GM12878 (cell line): ENCODE measurements at regions not wholly inside any gene's neighbourhood (a gene's known extent, or its start where the extent isn't known, plus 50 kb on each side); places are given as distances from the start of the nearest gene placed in this dataset.

Experiments
- ATAC-seq: fragments of 200-7000 bp; cut with Tn5 transposase; 3 replicates; pipeline ENCODE4 v1.9.1; 2020; ENCODE audit warnings: mild to moderate bottlenecking, moderate library complexity
- BruUV-seq: library from RNA; stranded (reverse); fragments of 400-500 nt; replicated peaks from 2 replicates; lab custom pipeline; 2021; lab: Mats Ljungman, UMichigan
- CTCF ChIA-PET: fragments of 300-600 bp; sonication (Branson Sonifier 250); formaldehyde crosslinking; extraction: SDS; loops from one replicate; lab custom pipeline; 2021; ENCODE audit warnings: inconsistent platforms; lab: Yijun Ruan, JAX
- POLR2A ChIA-PET: fragments of 350-600 bp; formaldehyde crosslinking; extraction: SDS; loops from one replicate; lab custom pipeline; 2021; ENCODE audit warnings: inconsistent platforms; lab: Charles Lee
- RAD21 ChIA-PET: fragments of 300-600 bp; sonication (Branson Sonifier 250); formaldehyde crosslinking; loops from one replicate; lab custom pipeline; 2023; ENCODE audit warnings: antibody characterized with exemption; ENCODE audit not compliant: unreplicated experiment; lab: Charles Lee
- SMC1A ChIA-PET: fragments of 300-600 bp; sonication (Branson Sonifier 250); formaldehyde crosslinking; loops from one replicate; lab custom pipeline; 2023; ENCODE audit not compliant: unreplicated experiment, uncharacterized antibody; lab: Charles Lee
- DNase-seq: peaks from one replicate; pipeline ENCODE4 v3.0.0-alpha.2; 2011; ENCODE audit warnings: low read depth, low spot score
- FAIRE-seq: peaks from 3 replicates; lab custom pipeline; 2011; peaks lifted over from hg19 to GRCh38; lab: Jason Lieb, UNC
- H2AFZ ChIP-seq: 2 replicates; pipeline ENCODE4 v1.6.0; 2011; ENCODE audit warnings: low read depth, low read length, control low read depth; ENCODE audit not compliant: control insufficient read depth
- H3K27ac ChIP-seq: 2 replicates; pipeline ENCODE4 v1.5.1; 2011; ENCODE audit warnings: control low read depth; ENCODE audit not compliant: control insufficient read depth, insufficient read depth
- H3K27me3 ChIP-seq, 2 experiments: replicated peaks in 1 of 2; 2 replicates each; pipeline versions ENCODE4 v1.6.0 to v1.6.1; 2011; ENCODE audit warnings: low read length in 1 of 2; ENCODE audit not compliant: control insufficient read depth in 2 of 2, insufficient read depth in 2 of 2
- H3K36me3 ChIP-seq, 2 experiments: 2 replicates each; pipeline ENCODE4 v1.5.1; 2011; ENCODE audit warnings: low read length in 1 of 2; ENCODE audit not compliant: control insufficient read depth in 2 of 2, insufficient read depth in 2 of 2
- H3K4me1 ChIP-seq: 2 replicates; pipeline ENCODE4 v1.6.1; 2011; ENCODE audit warnings: mild to moderate bottlenecking, low read length, moderate library complexity, mixed read lengths; ENCODE audit not compliant: control insufficient read depth, insufficient read depth
- H3K4me2 ChIP-seq: 2 replicates; pipeline ENCODE4 v1.6.0; 2011; ENCODE audit warnings: control low read depth; ENCODE audit not compliant: control insufficient read depth, insufficient read depth
- H3K4me3 ChIP-seq: fragments of 200-600 bp; sonication (generic); 2 replicates; pipeline ENCODE4 v1.5.1; 2016
- H3K79me2 ChIP-seq: 2 replicates; pipeline ENCODE4 v1.6.0; 2011; ENCODE audit warnings: low read length; ENCODE audit not compliant: control insufficient read depth, insufficient read depth
- H3K9ac ChIP-seq: 2 replicates; pipeline ENCODE4 v1.8.0; 2011; ENCODE audit warnings: low read length, control low read depth, mixed read lengths; ENCODE audit not compliant: control insufficient read depth, insufficient read depth
- H3K9me3 ChIP-seq: replicated peaks from 3 replicates; pipeline ENCODE4 v1.5.1; 2011; ENCODE audit warnings: mild to moderate bottlenecking, low read length; ENCODE audit not compliant: control insufficient read depth, insufficient read depth
- H4K20me1 ChIP-seq: 2 replicates; pipeline ENCODE4 v1.6.0; 2011; ENCODE audit not compliant: control insufficient read depth, insufficient read depth
- ASH2L ChIP-seq: fragments of 300-600, 200-600 bp; sonication (generic); IDR thresholded peaks from 2 replicates; pipeline ENCODE4 v1.6.1; 2017; ENCODE audit warnings: low read depth, mild to moderate bottlenecking, borderline replicate concordance
- BCL11A ChIP-seq: IDR thresholded peaks from 2 replicates; pipeline ENCODE4 v1.6.1; 2011; ENCODE audit warnings: low read depth, low read length
- ESRRA ChIP-seq: IDR thresholded peaks from 2 replicates; pipeline ENCODE4 v1.6.1; 2012; ENCODE audit warnings: mild to moderate bottlenecking, low read length, improper control_type of control experiment
- GATAD2B ChIP-seq: fragments of 450-650 bp; conservative IDR thresholded peaks from 2 replicates; pipeline ENCODE4 v1.6.1; 2017; ENCODE audit warnings: low read depth, mild to moderate bottlenecking, moderate library complexity
- KLF5 ChIP-seq: fragments of 450-650 bp; IDR thresholded peaks from 2 replicates; pipeline ENCODE4 v1.6.1; 2014; ENCODE audit warnings: mild to moderate bottlenecking; ENCODE audit not compliant: partially characterized antibody
- NFYB ChIP-seq: IDR thresholded peaks from 2 replicates; pipeline ENCODE4 v1.6.1; 2011; ENCODE audit warnings: low read depth, mild to moderate bottlenecking, low read length, improper control_type of control experiment, moderate library complexity; ENCODE audit not compliant: insufficient read depth
- POLR2A ChIP-seq: IDR thresholded peaks from 2 replicates; pipeline ENCODE4 v1.6.1; 2011; ENCODE audit warnings: low read depth, mild to moderate bottlenecking, low read length
- POLR2AphosphoS2 ChIP-seq: IDR thresholded peaks from 2 replicates; pipeline ENCODE4 v1.6.1; 2011; ENCODE audit warnings: low read depth, mild to moderate bottlenecking, low read length, improper control_type of control experiment, moderate library complexity
- POLR2AphosphoS5 ChIP-seq: IDR thresholded peaks from 2 replicates; pipeline ENCODE4 v1.6.1; 2011; ENCODE audit warnings: mild to moderate bottlenecking, low read length, inconsistent platforms
- SPI1 ChIP-seq: IDR thresholded peaks from 2 replicates; pipeline ENCODE4 v1.6.1; 2011; ENCODE audit warnings: low read depth, mild to moderate bottlenecking, low read length, moderate library complexity, borderline replicate concordance; ENCODE audit not compliant: insufficient read depth
- SUZ12 ChIP-seq: fragments of 200-600 bp; sonication (generic); IDR thresholded peaks from one replicate; pipeline ENCODE4 v1.6.1; 2018; ENCODE audit warnings: antibody characterized with exemption, mild to moderate bottlenecking; ENCODE audit not compliant: unreplicated experiment
- YBX1 ChIP-seq: fragments of 450-650 bp; IDR thresholded peaks from 2 replicates; pipeline ENCODE4 v1.6.1; 2016; ENCODE audit warnings: antibody characterized with exemption
- ZZZ3 ChIP-seq: IDR thresholded peaks from 2 replicates; pipeline ENCODE4 v1.6.1; 2011; ENCODE audit warnings: low read depth; ENCODE audit not compliant: control insufficient read depth, insufficient read length
- WGBS: methylation state at CpG from one replicate; pipeline ENCODE4 v1.1.6; 2016; ENCODE audit warnings: low lambda C conversion rate; ENCODE audit not compliant: insufficient replicate concordance, insufficient coverage; ENCODE audit errors: missing lambda C conversion rate; 5-methylcytosine and 5-hydroxymethylcytosine counted together
- in situ Hi-C: fragments of 300-500 bp; cut with MboI; formaldehyde crosslinking; loops from 9 replicates; pipeline ENCODE4 v1.14.3; 2018; ENCODE audit warnings: mixed read lengths
- intact Hi-C: fragments of 100-400 bp; cut with micrococcal nuclease; formaldehyde crosslinking; loops from one replicate; pipeline ENCODE4 v1.14.2; 2022; ENCODE audit not compliant: unreplicated experiment
- TF ChIP-seq, protein P1 (sequence below): IDR thresholded peaks from 2 replicates; pipeline ENCODE4 v1.6.1; 2012; ENCODE audit warnings: low read depth, low read length, improper control_type of control experiment
- TF ChIP-seq, protein P2 (sequence below): fragments of 450-650 bp; IDR thresholded peaks from 2 replicates; pipeline ENCODE4 v1.6.1; 2016; ENCODE audit warnings: mild to moderate bottlenecking
- TF ChIP-seq, protein P3 (sequence below): fragments of 450-650 bp; IDR thresholded peaks from 2 replicates; pipeline ENCODE4 v1.6.1; 2017; ENCODE audit warnings: mild to moderate bottlenecking

DNA sequence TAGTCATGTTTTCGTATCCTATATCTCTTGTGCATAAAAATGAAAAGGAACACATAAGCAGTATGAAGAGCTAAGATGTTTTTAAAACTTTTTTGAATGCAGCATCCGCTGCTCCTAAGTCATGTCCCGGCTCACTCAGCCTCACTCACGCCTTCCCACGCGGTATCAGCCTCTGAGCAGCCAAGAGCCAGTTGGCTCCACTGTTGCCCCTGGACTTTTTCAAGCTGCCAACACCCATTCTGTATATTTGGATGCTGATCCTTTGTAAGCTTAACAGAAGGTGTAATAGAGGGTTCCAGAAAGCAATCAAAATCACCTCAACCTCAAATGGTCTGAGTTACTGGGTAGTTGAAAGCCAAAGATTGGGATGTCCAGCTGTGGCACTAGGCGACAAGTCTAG lies 139.3 kb downstream of the TTLL2 start:
- Histone ChIP-seq H3K9me3 (no peaks in the 10 kb centered on the region), H3K4me3 (no peak overlapping the region), H3K4me1 (no peaks in the 10 kb centered on the region), H3K4me2 (no peak overlapping the region), H3K79me2 (no peaks in the 10 kb centered on the region)
- FAIRE-seq (no peak), ATAC-seq (no peak)
- WGBS, result 33% methylated on average over 7 of the region's 7 CpGs
- SMC1A ChIA-PET, result no interaction called here
- no peak for TF ChIP-seq GATAD2B
- no peak for TF ChIP-seq POLR2AphosphoS2
- TF ChIP-seq POLR2A, result no peak
- no peak for TF ChIP-seq KLF5
- no peak for TF ChIP-seq SUZ12
- TF ChIP-seq, protein P1, sequence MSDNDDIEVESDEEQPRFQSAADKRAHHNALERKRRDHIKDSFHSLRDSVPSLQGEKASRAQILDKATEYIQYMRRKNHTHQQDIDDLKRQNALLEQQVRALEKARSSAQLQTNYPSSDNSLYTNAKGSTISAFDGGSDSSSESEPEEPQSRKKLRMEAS, result no peak
- no peak for TF ChIP-seq NFYB
- TF ChIP-seq SPI1, result no peak
- no peak for TF ChIP-seq POLR2AphosphoS5
- no peak for TF ChIP-seq ASH2L
- TF ChIP-seq, protein P2, sequence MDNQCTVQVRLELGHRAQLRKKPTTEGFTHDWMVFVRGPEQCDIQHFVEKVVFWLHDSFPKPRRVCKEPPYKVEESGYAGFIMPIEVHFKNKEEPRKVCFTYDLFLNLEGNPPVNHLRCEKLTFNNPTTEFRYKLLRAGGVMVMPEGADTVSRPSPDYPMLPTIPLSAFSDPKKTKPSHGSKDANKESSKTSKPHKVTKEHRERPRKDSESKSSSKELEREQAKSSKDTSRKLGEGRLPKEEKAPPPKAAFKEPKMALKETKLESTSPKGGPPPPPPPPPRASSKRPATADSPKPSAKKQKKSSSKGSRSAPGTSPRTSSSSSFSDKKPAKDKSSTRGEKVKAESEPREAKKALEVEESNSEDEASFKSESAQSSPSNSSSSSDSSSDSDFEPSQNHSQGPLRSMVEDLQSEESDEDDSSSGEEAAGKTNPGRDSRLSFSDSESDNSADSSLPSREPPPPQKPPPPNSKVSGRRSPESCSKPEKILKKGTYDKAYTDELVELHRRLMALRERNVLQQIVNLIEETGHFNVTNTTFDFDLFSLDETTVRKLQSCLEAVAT, result no peak
- TF ChIP-seq, protein P3, sequence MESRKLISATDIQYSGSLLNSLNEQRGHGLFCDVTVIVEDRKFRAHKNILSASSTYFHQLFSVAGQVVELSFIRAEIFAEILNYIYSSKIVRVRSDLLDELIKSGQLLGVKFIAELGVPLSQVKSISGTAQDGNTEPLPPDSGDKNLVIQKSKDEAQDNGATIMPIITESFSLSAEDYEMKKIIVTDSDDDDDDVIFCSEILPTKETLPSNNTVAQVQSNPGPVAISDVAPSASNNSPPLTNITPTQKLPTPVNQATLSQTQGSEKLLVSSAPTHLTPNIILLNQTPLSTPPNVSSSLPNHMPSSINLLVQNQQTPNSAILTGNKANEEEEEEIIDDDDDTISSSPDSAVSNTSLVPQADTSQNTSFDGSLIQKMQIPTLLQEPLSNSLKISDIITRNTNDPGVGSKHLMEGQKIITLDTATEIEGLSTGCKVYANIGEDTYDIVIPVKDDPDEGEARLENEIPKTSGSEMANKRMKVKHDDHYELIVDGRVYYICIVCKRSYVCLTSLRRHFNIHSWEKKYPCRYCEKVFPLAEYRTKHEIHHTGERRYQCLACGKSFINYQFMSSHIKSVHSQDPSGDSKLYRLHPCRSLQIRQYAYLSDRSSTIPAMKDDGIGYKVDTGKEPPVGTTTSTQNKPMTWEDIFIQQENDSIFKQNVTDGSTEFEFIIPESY, result no peak
- TF ChIP-seq YBX1, result no peak
- TF ChIP-seq ESRRA, result no peak
- TF ChIP-seq BCL11A, result no peak
- no peak for TF ChIP-seq ZZZ3
- TF ChIP-seq, all 136 proteins: peak for 0
- ChIA-PET CTCF (no interaction called here), RAD21 (interaction anchor here (0.8 kb wide), 1 partner anchor 435 kb away, joined by 3 read pairs; no protein-coding TSS in a partner anchor), POLR2A (no interaction called here)
- no peaks in the 10 kb centered on the region for H3K36me3 ChIP-seq
- intact Hi-C loops, result no loop called here
- H2AFZ ChIP-seq, result no peak overlapping the region
- H3K27ac ChIP-seq, result no peak overlapping the region
- H4K20me1 ChIP-seq, result no peaks in the 10 kb centered on the region
- H3K9ac ChIP-seq, result no peak overlapping the region
- no peak for DNase-seq
- in situ Hi-C loops, result no loop called here
- no peaks in the 10 kb centered on the region for H3K27me3 ChIP-seq
- BruUV-seq, result no TSS peak
